CD4-positive, alpha-beta memory T cell (primary cell): ENCODE measurements at regions not wholly inside any gene's neighbourhood (a gene's known extent, or its start where the extent isn't known, plus 50 kb on each side); places are given as distances from the start of the nearest gene placed in this dataset.

ENCODE experiments used
- CTCF ChIA-PET: fragments of 350-600 bp; sonication (Branson Sonifier 250); formaldehyde crosslinking; loops from one replicate; lab custom pipeline; 2021; ENCODE audit warnings: inconsistent platforms; ENCODE audit not compliant: partially characterized antibody; lab: Charles Lee
- POLR2A ChIA-PET: fragments of 350-600 bp; sonication (Branson Sonifier 250); formaldehyde crosslinking; loops from one replicate; lab custom pipeline; 2021; ENCODE audit not compliant: partially characterized antibody; lab: Charles Lee
- DNase-seq, 5 donors: peaks; one replicate each; pipeline versions ENCODE4 v3.0.0 to v3.0.0-alpha.2; 2020 to 2022; ENCODE audit warnings: mixed read lengths in 1 of 5
- H3K27ac ChIP-seq: one replicate; pipeline ENCODE4 v1.7.0; 2013; ENCODE audit warnings: low read depth, low read length
- H3K27me3 ChIP-seq: 2 replicates; pipeline ENCODE4 v1.7.0; 2013; ENCODE audit warnings: mild to moderate bottlenecking, low read length, moderate library complexity; ENCODE audit not compliant: insufficient read depth
- H3K36me3 ChIP-seq: 2 replicates; pipeline ENCODE4 v1.7.0; 2013; ENCODE audit warnings: mild to moderate bottlenecking, low read length, moderate library complexity; ENCODE audit not compliant: insufficient read depth
- H3K4me1 ChIP-seq: 2 replicates; pipeline ENCODE4 v1.7.0; 2013; ENCODE audit warnings: mild to moderate bottlenecking, low read length, moderate library complexity; ENCODE audit not compliant: insufficient read depth
- H3K4me3 ChIP-seq, 2 donors: one replicate each; pipeline ENCODE4 v1.7.0; 2013; ENCODE audit warnings: low read length in 2 of 2, mild to moderate bottlenecking in 1 of 2
- H3K9me3 ChIP-seq, 2 donors: one replicate each; pipeline ENCODE4 v1.7.0; 2013; ENCODE audit warnings: low read length in 2 of 2, control low read depth in 1 of 2; ENCODE audit not compliant: control insufficient read depth in 1 of 2
- H3K27ac Mint-ChIP-seq, 7 donors: one replicate each; pipeline ENCODE4 v1.8.0; 2020 to 2021; ENCODE audit warnings: mixed read lengths in 7 of 7, mild to moderate bottlenecking in 6 of 7, inconsistent platforms in 3 of 7, moderate library complexity in 3 of 7
- H3K27me3 Mint-ChIP-seq, 2 donors: one replicate each; pipeline ENCODE4 v1.8.0; 2020 to 2021; ENCODE audit warnings: mixed read lengths in 2 of 2
- H3K36me3 Mint-ChIP-seq, 2 donors: one replicate each; pipeline ENCODE4 v1.8.0; 2020 to 2021; ENCODE audit warnings: mixed read lengths in 2 of 2, inconsistent platforms in 1 of 2, mild to moderate bottlenecking in 1 of 2
- H3K4me1 Mint-ChIP-seq, 4 donors: one replicate each; pipeline ENCODE4 v1.8.0; 2020 to 2021; ENCODE audit warnings: mixed read lengths in 4 of 4, mild to moderate bottlenecking in 1 of 4
- H3K4me3 Mint-ChIP-seq, 8 donors: one replicate each; pipeline ENCODE4 v1.8.0; 2020 to 2021; ENCODE audit warnings: mixed read lengths in 8 of 8, mild to moderate bottlenecking in 7 of 8, moderate library complexity in 6 of 8, inconsistent platforms in 3 of 8
- H3K9me3 Mint-ChIP-seq, 8 donors: one replicate each; pipeline ENCODE4 v1.8.0; 2020 to 2021; ENCODE audit warnings: mixed read lengths in 8 of 8, mild to moderate bottlenecking in 5 of 8, inconsistent platforms in 3 of 8, moderate library complexity in 1 of 8
- intact Hi-C: fragments of 100-400 bp; cut with micrococcal nuclease; formaldehyde crosslinking; loops from one replicate; pipeline ENCODE4 v1.15.1; 2023

- intact Hi-C loops: no loop called here
- H3K4me3 ChIP-seq: no peak overlapping the region
- no peaks in the 10 kb centered on the region for H3K9me3 ChIP-seq
- H3K4me1 ChIP-seq: no peaks in the 10 kb centered on the region
- Mint-ChIP-seq H3K4me3 (no peak overlapping the region), H3K27me3 (peaks cover 5 to 11% of the 10 kb centered on the region in 2 donors), H3K4me1 (peaks cover 0 to 1% (median 0%) of the 10 kb centered on the region in 4 donors), H3K36me3 (no peaks in the 10 kb centered on the region), H3K27ac (no peak overlapping the region), H3K9me3 (peaks cover 0 to 2% (median 0%) of the 10 kb centered on the region in 8 donors)
- no peak overlapping the region for H3K27ac ChIP-seq
- no peaks in the 10 kb centered on the region for H3K36me3 ChIP-seq
- ChIA-PET CTCF (no interaction called here), POLR2A (no interaction called here)
- no peaks in the 10 kb centered on the region for H3K27me3 ChIP-seq
- no peak for DNase-seq
These were observed 148.1 kb downstream of the BBOX1 start for GRCh38 chr11:27188696-27189095.

GRCh38 chr11:27187848-27188621 lies 147.4 kb downstream of the BBOX1 start:
- Histone ChIP-seq H3K27me3 (no peaks in the 10 kb centered on the region), H3K27ac (no peak overlapping the region), H3K4me1 (no peaks in the 10 kb centered on the region), H3K4me3 (no peak overlapping the region), H3K9me3 (no peaks in the 10 kb centered on the region), H3K36me3 (no peaks in the 10 kb centered on the region)
- POLR2A ChIA-PET: no interaction called here
- no peak overlapping the region for H3K4me3 Mint-ChIP-seq
- peaks cover 0 to 2% (median 0%) of the 10 kb centered on the region in 8 donors for H3K9me3 Mint-ChIP-seq
- no peaks in the 10 kb centered on the region for H3K36me3 Mint-ChIP-seq
- CTCF ChIA-PET: interaction anchor here (5.9 kb wide), 1 partner anchor 297 kb away, joined by 100 read pairs; no protein-coding TSS in a partner anchor
- intact Hi-C loops: no loop called here
- no peak overlapping the region for H3K27ac Mint-ChIP-seq
- peaks cover 5 to 11% of the 10 kb centered on the region in 2 donors for H3K27me3 Mint-ChIP-seq
- H3K4me1 Mint-ChIP-seq: peaks cover 0 to 1% (median 0%) of the 10 kb centered on the region in 4 donors
- DNase-seq: no peak

GRCh38 chr11:27187075-27187847 lies 146.6 kb downstream of the BBOX1 start:
- no peaks in the 10 kb centered on the region for H3K9me3 ChIP-seq
- H3K4me3 ChIP-seq: no peak overlapping the region
- Mint-ChIP-seq H3K36me3 (no peaks in the 10 kb centered on the region), H3K4me1 (peaks cover 0 to 1% (median 0%) of the 10 kb centered on the region in 4 donors), H3K27ac (no peak overlapping the region), H3K4me3 (no peak overlapping the region), H3K9me3 (peaks cover 0 to 2% (median 0%) of the 10 kb centered on the region in 8 donors), H3K27me3 (peaks cover 5 to 11% of the 10 kb centered on the region in 2 donors)
- no peak overlapping the region for H3K27ac ChIP-seq
- ChIA-PET POLR2A (no interaction called here), CTCF (interaction anchor here (5.9 kb wide), 1 partner anchor 298 kb away, joined by 100 read pairs; no protein-coding TSS in a partner anchor)
- no peaks in the 10 kb centered on the region for H3K27me3 ChIP-seq
- intact Hi-C loops: no loop called here
- no peaks in the 10 kb centered on the region for H3K4me1 ChIP-seq
- no peak for DNase-seq
- H3K36me3 ChIP-seq: no peaks in the 10 kb centered on the region

- DNase-seq: no peak
- peaks cover 7 to 11% of the 10 kb centered on the region in 2 donors for H3K27me3 Mint-ChIP-seq
- H3K4me1 Mint-ChIP-seq: peaks cover 0 to 1% (median 0%) of the 10 kb centered on the region in 4 donors
- peaks cover 0 to 2% (median 0%) of the 10 kb centered on the region in 8 donors for H3K9me3 Mint-ChIP-seq
- intact Hi-C loops: no loop called here
- Histone ChIP-seq H3K27ac (no peak overlapping the region), H3K4me3 (no peak overlapping the region), H3K4me1 (no peaks in the 10 kb centered on the region), H3K9me3 (no peaks in the 10 kb centered on the region), H3K36me3 (no peaks in the 10 kb centered on the region), H3K27me3 (no peaks in the 10 kb centered on the region)
- CTCF ChIA-PET: interaction anchor here (5.9 kb wide), 1 partner anchor 299 kb away, joined by 100 read pairs; no protein-coding TSS in a partner anchor
- no peak overlapping the region for H3K4me3 Mint-ChIP-seq
- no peak overlapping the region for H3K27ac Mint-ChIP-seq
- no peaks in the 10 kb centered on the region for H3K36me3 Mint-ChIP-seq
- POLR2A ChIA-PET: no interaction called here
These were observed 146.0 kb downstream of the BBOX1 start for GRCh38 chr11:27186580-27186979.

GRCh38 chr11:27184458-27185312 lies 144.1 kb downstream of the BBOX1 start:
- H3K27ac Mint-ChIP-seq: peak overlapping the region in 1 of 7 donors; percentile 43
- Histone ChIP-seq H3K27ac (no peak overlapping the region), H3K9me3 (no peaks in the 10 kb centered on the region), H3K4me1 (no peaks in the 10 kb centered on the region), H3K27me3 (no peaks in the 10 kb centered on the region), H3K4me3 (no peak overlapping the region), H3K36me3 (no peaks in the 10 kb centered on the region)
- H3K27me3 Mint-ChIP-seq: peaks cover 2 to 9% of the 10 kb centered on the region in 2 donors
- ChIA-PET CTCF (interaction anchor here (1.1 to 5.9 kb wide), 3 partner anchors 297 to 313 kb away, joined by 3 to 100 read pairs (median 3); no protein-coding TSS in a partner anchor), POLR2A (no interaction called here)
- H3K4me1 Mint-ChIP-seq: peaks cover 0 to 1% (median 0%) of the 10 kb centered on the region in 4 donors
- intact Hi-C loops: no loop called here
- no peak for DNase-seq
- no peaks in the 10 kb centered on the region for H3K36me3 Mint-ChIP-seq
- H3K4me3 Mint-ChIP-seq: no peak overlapping the region
- peaks cover 0 to 2% (median 0%) of the 10 kb centered on the region in 8 donors for H3K9me3 Mint-ChIP-seq

GRCh38 chr11:27183672-27184457 lies 143.2 kb downstream of the BBOX1 start:
- Histone ChIP-seq H3K27ac (no peak overlapping the region), H3K27me3 (no peaks in the 10 kb centered on the region), H3K36me3 (no peaks in the 10 kb centered on the region), H3K9me3 (no peaks in the 10 kb centered on the region), H3K4me1 (no peaks in the 10 kb centered on the region), H3K4me3 (no peak overlapping the region)
- peak in 4 of 5 donors; percentile 15 to 31 (median 24) for DNase-seq
- Mint-ChIP-seq H3K4me1 (peaks cover 0 to 1% (median 0%) of the 10 kb centered on the region in 4 donors), H3K27ac (peak overlapping the region in 1 of 7 donors; percentile 43), H3K27me3 (peaks cover 2 to 7% of the 10 kb centered on the region in 2 donors), H3K9me3 (peaks cover 0 to 2% (median 0%) of the 10 kb centered on the region in 8 donors), H3K36me3 (no peaks in the 10 kb centered on the region), H3K4me3 (no peak overlapping the region)
- intact Hi-C loops: no loop called here
- POLR2A ChIA-PET: no interaction called here
- CTCF ChIA-PET: interaction anchor here (0.9 to 5.9 kb wide), 5 partner anchors 291 to 314 kb away, joined by 3 to 100 read pairs (median 3); no protein-coding TSS in a partner anchor
